ENCODE measurements at regions not wholly inside any gene's neighbourhood (a gene's known extent, or its start where the extent isn't known, plus 50 kb on each side); places are given as distances from the start of the nearest gene placed in this dataset.
A peak's percentile ranks its signal among the peaks of the same experiment; 100 is the strongest.

GRCh38 chr12:47577206-47577989 is 128.4 kb downstream of the RPAP3 start:
- TF ChIP-seq CTCF (IDR thresholded peaks at IDR 0.05; ENCODE audit: borderline replicate concordance, control extremely low read depth, extremely low read depth, insufficient read depth, missing control alignments), result no peak

GRCh38 chr12:47576289-47576945 is 129.4 kb downstream of the RPAP3 start:
- TF ChIP-seq CTCF (IDR thresholded peaks at IDR 0.05; ENCODE audit: borderline replicate concordance, control extremely low read depth, extremely low read depth, insufficient read depth, missing control alignments), result no peak
- in situ Hi-C loops (cut with MboI; ENCODE audit: low sequenced_read_pairs, unreplicated experiment), result no loop called here
- no peak for DNase-seq (ENCODE audit: low spot score)

More at GRCh38 chr12:47577206-47577989, 128.4 kb downstream of the RPAP3 start:
- DNase-seq (ENCODE audit: low spot score), result no peak
- in situ Hi-C loops (cut with MboI; ENCODE audit: low sequenced_read_pairs, unreplicated experiment), result no loop called here

- TF ChIP-seq CTCF (IDR thresholded peaks at IDR 0.05; ENCODE audit: borderline replicate concordance, control extremely low read depth, extremely low read depth, insufficient read depth, missing control alignments), result no peak
- DNase-seq (ENCODE audit: low spot score), result peak; percentile 19
- in situ Hi-C loops (cut with MboI; ENCODE audit: low sequenced_read_pairs, unreplicated experiment), result no loop called here
Observed at GRCh38 chr12:47574252-47575021, 131.4 kb downstream of the RPAP3 start.

GRCh38 chr12:47573146-47573659 is 132.6 kb downstream of the RPAP3 start:
- no peak for DNase-seq (ENCODE audit: low spot score)
- no peak for TF ChIP-seq CTCF (IDR thresholded peaks at IDR 0.05; ENCODE audit: borderline replicate concordance, control extremely low read depth, extremely low read depth, insufficient read depth, missing control alignments)
- in situ Hi-C loops (cut with MboI; ENCODE audit: low sequenced_read_pairs, unreplicated experiment), result no loop called here

GRCh38 chr12:47570151-47570550 is 135.7 kb downstream of the RPAP3 start:
- DNase-seq (ENCODE audit: low spot score), result no peak
- in situ Hi-C loops (cut with MboI; ENCODE audit: low sequenced_read_pairs, unreplicated experiment), result no loop called here
- no peak for TF ChIP-seq CTCF (IDR thresholded peaks at IDR 0.05; ENCODE audit: borderline replicate concordance, control extremely low read depth, extremely low read depth, insufficient read depth, missing control alignments)

GRCh38 chr12:47562201-47562600 is 143.6 kb downstream of the RPAP3 start:
- TF ChIP-seq CTCF (IDR thresholded peaks at IDR 0.05; ENCODE audit: borderline replicate concordance, control extremely low read depth, extremely low read depth, insufficient read depth, missing control alignments), result no peak
- in situ Hi-C loops (cut with MboI; ENCODE audit: low sequenced_read_pairs, unreplicated experiment), result no loop called here
- no peak for DNase-seq (ENCODE audit: low spot score)
